GM12878 (cell line): ENCODE measurements at regions not wholly inside any gene's neighbourhood (a gene's known extent, or its start where the extent isn't known, plus 50 kb on each side); places are given as distances from the start of the nearest gene placed in this dataset.

ENCODE experiments used
- ATAC-seq: fragments of 200-7000 bp; cut with Tn5 transposase; 3 replicates; pipeline ENCODE4 v1.9.1; 2020; ENCODE audit warnings: mild to moderate bottlenecking, moderate library complexity
- BruUV-seq: library from RNA; stranded (reverse); fragments of 400-500 nt; replicated peaks from 2 replicates; lab custom pipeline; 2021; lab: Mats Ljungman, UMichigan
- CTCF ChIA-PET: fragments of 300-600 bp; sonication (Branson Sonifier 250); formaldehyde crosslinking; extraction: SDS; loops from one replicate; lab custom pipeline; 2021; ENCODE audit warnings: inconsistent platforms; lab: Yijun Ruan, JAX
- POLR2A ChIA-PET: fragments of 350-600 bp; formaldehyde crosslinking; extraction: SDS; loops from one replicate; lab custom pipeline; 2021; ENCODE audit warnings: inconsistent platforms; lab: Charles Lee
- RAD21 ChIA-PET: fragments of 300-600 bp; sonication (Branson Sonifier 250); formaldehyde crosslinking; loops from one replicate; lab custom pipeline; 2023; ENCODE audit warnings: antibody characterized with exemption; ENCODE audit not compliant: unreplicated experiment; lab: Charles Lee
- SMC1A ChIA-PET: fragments of 300-600 bp; sonication (Branson Sonifier 250); formaldehyde crosslinking; loops from one replicate; lab custom pipeline; 2023; ENCODE audit not compliant: unreplicated experiment, uncharacterized antibody; lab: Charles Lee
- DNase-seq: peaks from one replicate; pipeline ENCODE4 v3.0.0-alpha.2; 2011; ENCODE audit warnings: low read depth, low spot score
- FAIRE-seq: peaks from 3 replicates; lab custom pipeline; 2011; peaks lifted over from hg19 to GRCh38; lab: Jason Lieb, UNC
- H2AFZ ChIP-seq: 2 replicates; pipeline ENCODE4 v1.6.0; 2011; ENCODE audit warnings: low read depth, low read length, control low read depth; ENCODE audit not compliant: control insufficient read depth
- H3K27ac ChIP-seq: 2 replicates; pipeline ENCODE4 v1.5.1; 2011; ENCODE audit warnings: control low read depth; ENCODE audit not compliant: control insufficient read depth, insufficient read depth
- H3K27me3 ChIP-seq, 2 experiments: replicated peaks in 1 of 2; 2 replicates each; pipeline versions ENCODE4 v1.6.0 to v1.6.1; 2011; ENCODE audit warnings: low read length in 1 of 2; ENCODE audit not compliant: control insufficient read depth in 2 of 2, insufficient read depth in 2 of 2
- H3K36me3 ChIP-seq, 2 experiments: 2 replicates each; pipeline ENCODE4 v1.5.1; 2011; ENCODE audit warnings: low read length in 1 of 2; ENCODE audit not compliant: control insufficient read depth in 2 of 2, insufficient read depth in 2 of 2
- H3K4me1 ChIP-seq: 2 replicates; pipeline ENCODE4 v1.6.1; 2011; ENCODE audit warnings: mild to moderate bottlenecking, low read length, moderate library complexity, mixed read lengths; ENCODE audit not compliant: control insufficient read depth, insufficient read depth
- H3K4me2 ChIP-seq: 2 replicates; pipeline ENCODE4 v1.6.0; 2011; ENCODE audit warnings: control low read depth; ENCODE audit not compliant: control insufficient read depth, insufficient read depth
- H3K4me3 ChIP-seq: fragments of 200-600 bp; sonication (generic); 2 replicates; pipeline ENCODE4 v1.5.1; 2016
- H3K79me2 ChIP-seq: 2 replicates; pipeline ENCODE4 v1.6.0; 2011; ENCODE audit warnings: low read length; ENCODE audit not compliant: control insufficient read depth, insufficient read depth
- H3K9ac ChIP-seq: 2 replicates; pipeline ENCODE4 v1.8.0; 2011; ENCODE audit warnings: low read length, control low read depth, mixed read lengths; ENCODE audit not compliant: control insufficient read depth, insufficient read depth
- H3K9me3 ChIP-seq: replicated peaks from 3 replicates; pipeline ENCODE4 v1.5.1; 2011; ENCODE audit warnings: mild to moderate bottlenecking, low read length; ENCODE audit not compliant: control insufficient read depth, insufficient read depth
- H4K20me1 ChIP-seq: 2 replicates; pipeline ENCODE4 v1.6.0; 2011; ENCODE audit not compliant: control insufficient read depth, insufficient read depth
- BACH1 ChIP-seq: fragments of 450-650 bp; IDR thresholded peaks from 2 replicates; pipeline ENCODE4 v1.6.1; 2017; ENCODE audit warnings: mild to moderate bottlenecking, borderline replicate concordance
- BRCA1 ChIP-seq: IDR thresholded peaks from 2 replicates; pipeline ENCODE4 v1.6.1; 2011; ENCODE audit warnings: low read depth, low read length, improper control_type of control experiment
- FOS ChIP-seq: IDR thresholded peaks from 3 replicates; pipeline ENCODE4 v1.6.1; 2011; ENCODE audit warnings: borderline replicate concordance; ENCODE audit not compliant: insufficient read length; ENCODE audit errors: extremely low read depth
- KAT2A ChIP-seq: conservative IDR thresholded peaks from 2 replicates; pipeline ENCODE4 v1.6.1; 2011; ENCODE audit warnings: low read depth, low read length; ENCODE audit not compliant: control insufficient read depth
- KDM1A ChIP-seq: fragments of 200-600 bp; sonication (generic); IDR thresholded peaks from 2 replicates; pipeline ENCODE4 v1.6.1; 2016; ENCODE audit warnings: borderline replicate concordance
- MYB ChIP-seq: fragments of 150-350 bp; IDR thresholded peaks from 2 replicates; pipeline ENCODE4 v1.6.1; 2014; ENCODE audit warnings: mild to moderate bottlenecking, low read depth, low read length, borderline replicate concordance
- NR2F1 ChIP-seq: fragments of 450-650 bp; conservative IDR thresholded peaks from 2 replicates; pipeline ENCODE4 v1.6.1; 2017; ENCODE audit warnings: mild to moderate bottlenecking
- PAX5 ChIP-seq: IDR thresholded peaks from 2 replicates; pipeline ENCODE4 v1.6.1; 2011; ENCODE audit warnings: low read depth, low read length, borderline replicate concordance
- TBL1XR1 ChIP-seq: IDR thresholded peaks from 2 replicates; pipeline ENCODE4 v1.6.1; 2012; ENCODE audit warnings: low read depth, low read length, improper control_type of control experiment
- YY1 ChIP-seq: IDR thresholded peaks from 2 replicates; pipeline ENCODE4 v1.6.1; 2011; ENCODE audit warnings: low read depth, mild to moderate bottlenecking, low read length
- ZNF622 ChIP-seq: fragments of 450-650 bp; IDR thresholded peaks from 2 replicates; pipeline ENCODE4 v1.6.1; 2017; ENCODE audit warnings: mild to moderate bottlenecking, inconsistent platforms
- WGBS: methylation state at CpG from one replicate; pipeline ENCODE4 v1.1.6; 2016; ENCODE audit warnings: low lambda C conversion rate; ENCODE audit not compliant: insufficient replicate concordance, insufficient coverage; ENCODE audit errors: missing lambda C conversion rate; 5-methylcytosine and 5-hydroxymethylcytosine counted together
- in situ Hi-C: fragments of 300-500 bp; cut with MboI; formaldehyde crosslinking; loops from 9 replicates; pipeline ENCODE4 v1.14.3; 2018; ENCODE audit warnings: mixed read lengths
- intact Hi-C: fragments of 100-400 bp; cut with micrococcal nuclease; formaldehyde crosslinking; loops from one replicate; pipeline ENCODE4 v1.14.2; 2022; ENCODE audit not compliant: unreplicated experiment
- TF ChIP-seq, protein P1 (sequence below): fragments of 450-650 bp; IDR thresholded peaks from 2 replicates; pipeline ENCODE4 v1.6.1; 2018; ENCODE audit warnings: mild to moderate bottlenecking, low read depth, moderate library complexity; ENCODE audit not compliant: partially characterized antibody

DNA sequence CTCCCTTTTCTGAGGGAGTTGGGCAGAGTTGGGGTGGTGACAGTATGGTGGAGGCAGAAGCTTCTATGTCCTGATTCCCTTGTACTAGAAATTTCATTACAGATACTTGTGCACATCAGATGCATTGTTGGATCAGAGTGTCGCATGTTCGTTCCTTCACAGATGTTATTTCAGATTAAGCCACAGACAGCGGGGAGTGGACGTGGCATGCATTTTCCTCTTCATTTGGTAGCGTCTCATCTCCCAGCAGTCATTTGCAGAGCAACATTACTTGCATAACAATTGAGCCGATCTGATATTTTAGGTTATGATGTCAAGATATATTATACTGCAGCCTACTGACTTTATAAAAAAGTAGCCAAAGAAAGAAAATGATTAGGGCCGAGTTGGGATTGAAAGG lies 261.6 kb upstream of the SASH1 start:
- in situ Hi-C loops = no loop called here
- no peak overlapping the region for H3K27ac ChIP-seq
- H3K9ac ChIP-seq = no peak overlapping the region
- BruUV-seq = no TSS peak
- no peak overlapping the region for H3K4me3 ChIP-seq
- H3K9me3 ChIP-seq = no peaks in the 10 kb centered on the region
- TF ChIP-seq ZNF622 (no peak), KAT2A (no peak), BACH1 (no peak), BRCA1 (no peak), YY1 (no peak), PAX5 (no peak), MYB (no peak), NR2F1 (no peak), TBL1XR1 (no peak), FOS (no peak), KDM1A (no peak)
- TF ChIP-seq, protein P1, sequence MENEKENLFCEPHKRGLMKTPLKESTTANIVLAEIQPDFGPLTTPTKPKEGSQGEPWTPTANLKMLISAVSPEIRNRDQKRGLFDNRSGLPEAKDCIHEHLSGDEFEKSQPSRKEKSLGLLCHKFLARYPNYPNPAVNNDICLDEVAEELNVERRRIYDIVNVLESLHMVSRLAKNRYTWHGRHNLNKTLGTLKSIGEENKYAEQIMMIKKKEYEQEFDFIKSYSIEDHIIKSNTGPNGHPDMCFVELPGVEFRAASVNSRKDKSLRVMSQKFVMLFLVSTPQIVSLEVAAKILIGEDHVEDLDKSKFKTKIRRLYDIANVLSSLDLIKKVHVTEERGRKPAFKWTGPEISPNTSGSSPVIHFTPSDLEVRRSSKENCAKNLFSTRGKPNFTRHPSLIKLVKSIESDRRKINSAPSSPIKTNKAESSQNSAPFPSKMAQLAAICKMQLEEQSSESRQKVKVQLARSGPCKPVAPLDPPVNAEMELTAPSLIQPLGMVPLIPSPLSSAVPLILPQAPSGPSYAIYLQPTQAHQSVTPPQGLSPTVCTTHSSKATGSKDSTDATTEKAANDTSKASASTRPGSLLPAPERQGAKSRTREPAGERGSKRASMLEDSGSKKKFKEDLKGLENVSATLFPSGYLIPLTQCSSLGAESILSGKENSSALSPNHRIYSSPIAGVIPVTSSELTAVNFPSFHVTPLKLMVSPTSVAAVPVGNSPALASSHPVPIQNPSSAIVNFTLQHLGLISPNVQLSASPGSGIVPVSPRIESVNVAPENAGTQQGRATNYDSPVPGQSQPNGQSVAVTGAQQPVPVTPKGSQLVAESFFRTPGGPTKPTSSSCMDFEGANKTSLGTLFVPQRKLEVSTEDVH = no peak
- TF ChIP-seq, all 136 proteins: peak for 0
- no peak for ATAC-seq
- no peaks in the 10 kb centered on the region for H3K36me3 ChIP-seq
- POLR2A ChIA-PET = no interaction called here
- intact Hi-C loops = no loop called here
- H4K20me1 ChIP-seq = no peaks in the 10 kb centered on the region
- DNase-seq = no peak
- H3K27me3 ChIP-seq = no peaks in the 10 kb centered on the region
- SMC1A ChIA-PET = interaction anchor here (1.7 kb wide), 1 partner anchor 24 kb away, joined by 3 read pairs; no protein-coding TSS in a partner anchor
- no peaks in the 10 kb centered on the region for H3K79me2 ChIP-seq
- H3K4me1 ChIP-seq = no peaks in the 10 kb centered on the region
- no peak overlapping the region for H3K4me2 ChIP-seq
- RAD21 ChIA-PET = no interaction called here
- CTCF ChIA-PET = no interaction called here
- FAIRE-seq = no peak
- H2AFZ ChIP-seq = no peak overlapping the region
- 34% methylated on average over 7 of the region's 7 CpGs for WGBS
